ENCODE measurements at regions not wholly inside any gene's neighbourhood (a gene's known extent, or its start where the extent isn't known, plus 50 kb on each side); places are given as distances from the start of the nearest gene placed in this dataset.

DNA sequence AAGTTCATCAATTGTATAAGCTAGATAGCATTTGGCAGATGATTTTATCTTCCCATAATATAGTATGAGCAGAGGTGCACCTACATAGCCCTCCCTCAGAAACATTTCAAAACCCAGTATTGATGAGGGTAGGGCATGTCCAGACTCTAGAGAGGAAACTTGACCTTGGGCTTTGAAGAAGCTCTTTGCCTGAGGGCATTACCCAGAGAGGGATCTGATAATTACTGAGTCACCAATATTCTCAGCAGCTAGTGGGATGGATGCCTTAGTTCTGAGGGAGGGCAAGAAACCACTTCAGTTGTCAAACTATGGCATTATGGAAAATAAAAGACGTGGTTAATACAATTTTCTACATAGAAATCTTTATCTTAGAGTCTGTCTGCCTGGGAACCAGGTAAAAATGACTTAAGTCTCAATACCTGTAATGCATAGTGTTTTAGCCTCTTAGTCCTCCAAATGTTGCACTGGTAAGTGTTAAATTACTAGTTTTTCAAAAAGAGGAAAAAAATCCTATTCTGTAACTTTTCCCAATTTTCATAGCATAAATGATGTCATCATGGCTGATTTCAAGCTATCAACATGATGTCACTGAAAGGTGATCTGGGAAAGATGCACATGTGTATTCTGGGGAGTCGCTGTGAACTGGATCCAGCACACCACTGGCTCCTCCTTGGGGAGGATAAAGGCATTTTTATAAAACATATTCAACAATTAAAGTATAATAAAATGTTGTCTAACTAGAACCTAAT lies 809.0 kb downstream of the KCTD16 start:
- TF ChIP-seq, protein P1, sequence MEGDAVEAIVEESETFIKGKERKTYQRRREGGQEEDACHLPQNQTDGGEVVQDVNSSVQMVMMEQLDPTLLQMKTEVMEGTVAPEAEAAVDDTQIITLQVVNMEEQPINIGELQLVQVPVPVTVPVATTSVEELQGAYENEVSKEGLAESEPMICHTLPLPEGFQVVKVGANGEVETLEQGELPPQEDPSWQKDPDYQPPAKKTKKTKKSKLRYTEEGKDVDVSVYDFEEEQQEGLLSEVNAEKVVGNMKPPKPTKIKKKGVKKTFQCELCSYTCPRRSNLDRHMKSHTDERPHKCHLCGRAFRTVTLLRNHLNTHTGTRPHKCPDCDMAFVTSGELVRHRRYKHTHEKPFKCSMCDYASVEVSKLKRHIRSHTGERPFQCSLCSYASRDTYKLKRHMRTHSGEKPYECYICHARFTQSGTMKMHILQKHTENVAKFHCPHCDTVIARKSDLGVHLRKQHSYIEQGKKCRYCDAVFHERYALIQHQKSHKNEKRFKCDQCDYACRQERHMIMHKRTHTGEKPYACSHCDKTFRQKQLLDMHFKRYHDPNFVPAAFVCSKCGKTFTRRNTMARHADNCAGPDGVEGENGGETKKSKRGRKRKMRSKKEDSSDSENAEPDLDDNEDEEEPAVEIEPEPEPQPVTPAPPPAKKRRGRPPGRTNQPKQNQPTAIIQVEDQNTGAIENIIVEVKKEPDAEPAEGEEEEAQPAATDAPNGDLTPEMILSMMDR (IDR thresholded peaks at IDR 0.05; ENCODE audit: insufficient read depth, low read length): no peak
- no peak for TF ChIP-seq POLR2AphosphoS5 (IDR thresholded peaks at IDR 0.05; ENCODE audit: low read depth)
- TF ChIP-seq, protein P2, sequence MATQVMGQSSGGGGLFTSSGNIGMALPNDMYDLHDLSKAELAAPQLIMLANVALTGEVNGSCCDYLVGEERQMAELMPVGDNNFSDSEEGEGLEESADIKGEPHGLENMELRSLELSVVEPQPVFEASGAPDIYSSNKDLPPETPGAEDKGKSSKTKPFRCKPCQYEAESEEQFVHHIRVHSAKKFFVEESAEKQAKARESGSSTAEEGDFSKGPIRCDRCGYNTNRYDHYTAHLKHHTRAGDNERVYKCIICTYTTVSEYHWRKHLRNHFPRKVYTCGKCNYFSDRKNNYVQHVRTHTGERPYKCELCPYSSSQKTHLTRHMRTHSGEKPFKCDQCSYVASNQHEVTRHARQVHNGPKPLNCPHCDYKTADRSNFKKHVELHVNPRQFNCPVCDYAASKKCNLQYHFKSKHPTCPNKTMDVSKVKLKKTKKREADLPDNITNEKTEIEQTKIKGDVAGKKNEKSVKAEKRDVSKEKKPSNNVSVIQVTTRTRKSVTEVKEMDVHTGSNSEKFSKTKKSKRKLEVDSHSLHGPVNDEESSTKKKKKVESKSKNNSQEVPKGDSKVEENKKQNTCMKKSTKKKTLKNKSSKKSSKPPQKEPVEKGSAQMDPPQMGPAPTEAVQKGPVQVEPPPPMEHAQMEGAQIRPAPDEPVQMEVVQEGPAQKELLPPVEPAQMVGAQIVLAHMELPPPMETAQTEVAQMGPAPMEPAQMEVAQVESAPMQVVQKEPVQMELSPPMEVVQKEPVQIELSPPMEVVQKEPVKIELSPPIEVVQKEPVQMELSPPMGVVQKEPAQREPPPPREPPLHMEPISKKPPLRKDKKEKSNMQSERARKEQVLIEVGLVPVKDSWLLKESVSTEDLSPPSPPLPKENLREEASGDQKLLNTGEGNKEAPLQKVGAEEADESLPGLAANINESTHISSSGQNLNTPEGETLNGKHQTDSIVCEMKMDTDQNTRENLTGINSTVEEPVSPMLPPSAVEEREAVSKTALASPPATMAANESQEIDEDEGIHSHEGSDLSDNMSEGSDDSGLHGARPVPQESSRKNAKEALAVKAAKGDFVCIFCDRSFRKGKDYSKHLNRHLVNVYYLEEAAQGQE (IDR thresholded peaks at IDR 0.05; ENCODE audit: insufficient replicate concordance, low read depth): no peak
